Gastrocnemius medialis (tissue), 4 donors: ENCODE measurements at regions not wholly inside any gene's neighbourhood (a gene's known extent, or its start where the extent isn't known, plus 50 kb on each side); places are given as distances from the start of the nearest gene placed in this dataset.

Experiments
- POLR2A ChIP-seq, 2 donors: fragments of 450-650 bp; IDR thresholded peaks; one replicate each; pipeline ENCODE4 v1.6.1; 2017; ENCODE audit warnings: antibody characterized with exemption in 2 of 2, mild to moderate bottlenecking in 2 of 2, moderate library complexity in 2 of 2
- TF ChIP-seq, protein P1 (sequence below), 5 experiments: fragments of 450-650 bp in 3 of 5; fragments of 200-600 bp in 2 of 5; sonication (generic) in 2 of 5; IDR thresholded peaks in 4 of 5; conservative IDR thresholded peaks in 1 of 5; 1 replicate in 4 of 5; 2 replicates in 1 of 5; pipeline ENCODE4 v1.5.1; 2016 to 2019; ENCODE audit warnings: antibody characterized with exemption in 5 of 5, mild to moderate bottlenecking in 3 of 5, moderate library complexity in 3 of 5

DNA sequence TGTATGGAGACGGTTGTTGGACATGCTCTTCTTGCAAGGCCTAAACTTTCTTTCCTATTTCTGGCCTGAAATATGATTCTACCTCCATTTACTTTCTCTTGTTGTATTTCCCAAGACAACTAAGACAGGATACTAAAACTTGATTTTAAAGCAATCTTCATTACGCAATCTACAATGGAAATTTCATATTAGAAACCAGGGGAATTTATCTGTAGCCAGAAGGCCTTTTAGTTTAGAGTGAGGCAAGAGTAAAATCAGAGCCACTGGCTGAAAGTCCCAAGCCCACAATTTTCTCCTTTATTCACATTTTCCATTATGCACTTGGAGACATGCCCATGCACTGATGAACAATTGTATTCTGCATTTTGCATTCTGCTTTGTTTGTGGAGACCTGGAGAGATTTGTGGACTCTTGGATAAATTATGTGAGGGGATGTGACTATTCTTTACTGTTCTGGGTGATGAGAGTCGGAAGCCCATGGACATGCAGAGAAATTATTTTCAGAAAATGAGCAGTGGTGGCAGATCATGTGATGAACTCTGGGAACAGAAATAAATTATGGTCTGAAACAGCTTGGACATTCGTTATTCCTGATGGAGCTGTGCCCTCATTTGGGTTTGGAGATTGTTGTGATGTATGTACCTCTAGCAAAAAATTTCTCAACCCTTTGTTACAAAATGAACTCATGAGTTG is 336.8 kb downstream of the SEC16B start:
- TF ChIP-seq, protein P1, sequence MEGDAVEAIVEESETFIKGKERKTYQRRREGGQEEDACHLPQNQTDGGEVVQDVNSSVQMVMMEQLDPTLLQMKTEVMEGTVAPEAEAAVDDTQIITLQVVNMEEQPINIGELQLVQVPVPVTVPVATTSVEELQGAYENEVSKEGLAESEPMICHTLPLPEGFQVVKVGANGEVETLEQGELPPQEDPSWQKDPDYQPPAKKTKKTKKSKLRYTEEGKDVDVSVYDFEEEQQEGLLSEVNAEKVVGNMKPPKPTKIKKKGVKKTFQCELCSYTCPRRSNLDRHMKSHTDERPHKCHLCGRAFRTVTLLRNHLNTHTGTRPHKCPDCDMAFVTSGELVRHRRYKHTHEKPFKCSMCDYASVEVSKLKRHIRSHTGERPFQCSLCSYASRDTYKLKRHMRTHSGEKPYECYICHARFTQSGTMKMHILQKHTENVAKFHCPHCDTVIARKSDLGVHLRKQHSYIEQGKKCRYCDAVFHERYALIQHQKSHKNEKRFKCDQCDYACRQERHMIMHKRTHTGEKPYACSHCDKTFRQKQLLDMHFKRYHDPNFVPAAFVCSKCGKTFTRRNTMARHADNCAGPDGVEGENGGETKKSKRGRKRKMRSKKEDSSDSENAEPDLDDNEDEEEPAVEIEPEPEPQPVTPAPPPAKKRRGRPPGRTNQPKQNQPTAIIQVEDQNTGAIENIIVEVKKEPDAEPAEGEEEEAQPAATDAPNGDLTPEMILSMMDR (IDR thresholded peaks at IDR 0.05 in 4 of 5, conservative IDR thresholded peaks at IDR 0.05 in 1 of 5), result no peak
- TF ChIP-seq POLR2A (IDR thresholded peaks at IDR 0.05), result no peak
